KBM-7 (cell line): ENCODE measurements at regions not wholly inside any gene's neighbourhood (a gene's known extent, or its start where the extent isn't known, plus 50 kb on each side); places are given as distances from the start of the nearest gene placed in this dataset.

ENCODE experiments used
- DNase-seq: peaks from one replicate; pipeline ENCODE4 v3.0.0-alpha.2; 2015
- in situ Hi-C: fragments of 300-500 bp; cut with MboI; formaldehyde crosslinking; loops from 2 replicates; pipeline ENCODE4 v1.14.3; 2020; ENCODE audit warnings: low sequenced_read_pairs, low pct_unique_long_range_greater_than_20kb, mixed read lengths

- no peak for DNase-seq
- in situ Hi-C loops, result no loop called here
Observed at GRCh38 chr10:29068966-29069365, 219.9 kb upstream of the LYZL1 start.

DNA sequence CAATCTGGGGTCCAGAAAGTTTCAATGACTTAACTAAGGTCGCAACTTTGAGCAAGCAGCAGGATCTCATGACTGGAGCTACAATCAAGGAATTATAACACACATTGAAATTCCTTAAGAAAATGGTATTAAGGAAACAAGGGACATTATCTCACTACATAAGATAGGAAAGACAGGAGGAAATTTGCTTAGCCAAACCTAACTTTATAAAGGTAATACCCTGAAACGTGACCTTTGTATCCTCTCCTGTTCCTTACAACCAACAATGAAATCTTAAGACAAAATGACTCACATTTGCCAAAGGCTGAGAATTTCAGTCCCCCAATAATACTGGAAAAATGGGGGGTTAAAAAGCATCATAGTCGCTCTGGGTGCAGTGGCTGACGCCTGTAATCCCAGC, 218.9 kb upstream of the LYZL1 start:
- in situ Hi-C loops, result no loop called here
- DNase-seq, result no peak

GRCh38 chr10:29078919-29079318, 210.0 kb upstream of the LYZL1 start:
- DNase-seq, result no peak
- in situ Hi-C loops, result no loop called here

DNA sequence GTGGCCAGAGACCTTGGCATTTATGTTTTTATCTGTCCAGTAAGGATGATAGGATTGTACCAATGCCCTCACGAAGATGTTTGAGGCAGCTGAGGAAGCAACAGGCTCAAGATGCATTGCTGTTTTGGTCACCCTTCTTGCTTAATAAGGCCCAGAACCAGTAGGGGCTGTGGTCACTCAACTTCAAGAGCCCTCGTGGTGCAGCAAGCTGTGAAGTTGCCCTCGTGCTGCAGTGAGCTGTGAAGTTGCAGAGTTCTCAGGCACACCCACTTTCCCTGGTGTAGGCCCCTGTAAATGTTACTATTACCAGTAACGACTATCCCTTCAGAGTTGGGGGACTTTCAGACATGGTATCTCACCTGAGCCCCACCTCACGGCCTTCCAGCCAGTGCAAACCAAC, 207.6 kb upstream of the LYZL1 start:
- no peak for DNase-seq
- in situ Hi-C loops, result no loop called here

GRCh38 chr10:29081951-29082685, 206.8 kb upstream of the LYZL1 start:
- DNase-seq, result no peak
- in situ Hi-C loops, result no loop called here

DNA sequence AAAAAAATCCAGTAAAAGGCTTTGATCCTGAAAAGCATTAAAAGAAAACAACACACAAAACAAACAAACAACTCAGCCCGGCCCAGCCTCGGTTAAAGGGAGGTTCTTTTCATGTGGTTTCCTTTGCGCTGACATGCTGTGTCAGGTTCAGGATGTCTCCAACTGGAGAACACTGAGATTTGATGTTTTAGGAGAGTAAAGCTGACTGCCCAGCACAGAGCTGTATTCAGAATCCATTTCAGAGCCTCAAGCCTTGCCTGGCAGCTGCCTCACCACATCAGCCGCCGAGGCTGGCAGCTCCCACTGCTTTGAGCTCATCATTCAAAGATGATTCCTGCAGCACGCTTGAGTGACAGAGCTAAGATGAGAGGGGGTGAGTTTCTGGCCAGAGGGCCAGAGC, 205.8 kb upstream of the LYZL1 start:
- in situ Hi-C loops, result no loop called here
- DNase-seq, result no peak

DNA sequence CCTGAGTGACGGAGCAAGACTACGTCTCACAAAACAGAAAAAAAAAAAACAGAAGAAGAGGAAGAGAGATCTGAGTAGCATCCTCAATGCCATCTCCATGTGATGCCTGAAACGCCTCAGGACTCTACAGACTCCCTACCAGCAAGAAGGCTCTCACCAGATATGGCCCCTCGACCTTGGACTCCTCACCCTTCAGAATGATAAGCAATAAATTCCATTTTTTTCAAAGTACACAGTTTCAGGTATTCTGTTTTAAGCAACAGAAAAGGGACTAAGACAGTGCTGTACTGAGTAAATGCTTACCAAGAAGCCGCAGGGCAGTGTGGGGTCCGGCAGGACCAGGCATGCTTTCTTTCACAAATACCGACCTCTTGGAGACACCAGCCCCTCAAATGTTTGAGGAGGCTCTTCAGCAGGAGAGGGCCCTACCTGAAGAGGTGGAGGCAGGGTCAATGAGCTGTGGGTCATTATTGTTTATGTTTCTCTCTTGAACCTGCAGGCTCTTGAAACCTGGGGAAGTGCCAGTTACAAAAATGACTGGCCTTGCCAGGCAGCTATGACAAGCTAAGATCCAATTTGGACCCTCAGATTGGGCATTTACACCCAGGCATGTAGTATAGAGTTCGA, 204.1 kb upstream of the LYZL1 start:
- in situ Hi-C loops, result no loop called here
- DNase-seq, result no peak

DNA sequence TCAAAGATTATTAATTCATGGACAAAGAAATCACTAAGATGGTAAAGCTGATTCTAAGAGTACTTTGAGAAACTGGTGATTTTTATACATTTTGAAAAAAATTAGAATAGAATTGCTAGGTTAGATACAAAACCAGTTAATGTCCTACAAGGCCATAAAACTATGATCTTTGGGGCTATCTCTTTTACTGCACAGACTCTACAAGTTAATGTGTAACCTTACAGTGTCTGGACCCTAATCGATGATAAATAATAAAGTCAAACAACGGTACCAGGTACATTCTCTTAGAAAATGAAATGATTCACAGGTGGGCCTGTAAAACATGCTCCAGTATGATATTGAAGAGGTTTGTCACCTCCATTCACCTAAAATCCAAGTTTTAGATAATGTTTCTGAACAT, 199.8 kb upstream of the LYZL1 start:
- in situ Hi-C loops, result no loop called here
- DNase-seq, result no peak

- in situ Hi-C loops, result no loop called here
- DNase-seq, result no peak
Observed at GRCh38 chr10:29096303-29096824, 192.5 kb upstream of the LYZL1 start.

- no peak for DNase-seq
- in situ Hi-C loops, result no loop called here
Observed at GRCh38 chr10:29098423-29098822, 190.4 kb upstream of the LYZL1 start.

GRCh38 chr10:29099001-29099400, 189.9 kb upstream of the LYZL1 start:
- DNase-seq, result no peak
- in situ Hi-C loops, result no loop called here

GRCh38 chr10:29099415-29099814, 189.5 kb upstream of the LYZL1 start:
- in situ Hi-C loops, result no loop called here
- DNase-seq, result no peak

DNA sequence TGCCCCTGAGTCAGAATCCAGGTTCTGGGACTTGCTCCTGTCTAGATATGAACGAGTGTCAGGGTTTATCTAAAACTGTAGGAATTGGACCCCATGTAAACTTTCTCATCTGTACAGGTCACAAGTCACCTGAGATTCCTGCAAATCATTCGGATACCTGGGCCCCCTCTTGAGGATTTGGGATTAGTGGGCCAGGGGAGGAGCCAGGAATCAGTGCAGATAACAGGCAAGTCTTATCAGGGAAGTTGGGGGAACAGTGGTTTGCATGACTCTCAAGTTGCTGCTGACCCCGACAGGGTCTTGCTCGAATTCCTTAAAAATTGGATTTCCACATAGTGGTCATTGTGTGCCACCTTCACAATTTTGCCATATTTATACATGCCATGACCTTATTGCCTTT, 188.4 kb upstream of the LYZL1 start:
- in situ Hi-C loops, result no loop called here

DNA sequence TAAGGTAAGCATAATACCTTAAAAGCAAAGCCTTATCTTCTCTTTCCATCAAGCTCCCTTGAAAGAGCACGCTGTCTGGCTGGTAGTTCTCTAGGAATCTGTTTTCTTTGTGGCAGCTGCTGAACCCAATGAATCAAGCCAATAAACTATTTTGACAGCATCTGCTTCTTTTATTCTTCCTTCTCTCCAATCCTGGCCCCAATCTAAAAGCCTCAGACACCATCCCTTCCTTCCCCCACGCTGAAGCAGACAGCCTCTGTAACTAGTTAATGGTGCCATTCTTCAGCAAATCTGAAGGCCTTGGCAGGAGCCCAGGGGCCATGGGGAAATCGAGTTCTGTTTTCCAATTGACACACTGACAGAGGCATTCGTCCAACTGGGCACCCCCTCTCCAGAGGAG, 186.6 kb upstream of the LYZL1 start:
- in situ Hi-C loops, result no loop called here
- DNase-seq, result no peak

More for the DNA sequence above, 188.4 kb upstream of the LYZL1 start:
- DNase-seq, result no peak

- in situ Hi-C loops, result no loop called here
- DNase-seq, result no peak
Observed at GRCh38 chr10:29102636-29103035, 186.2 kb upstream of the LYZL1 start.

DNA sequence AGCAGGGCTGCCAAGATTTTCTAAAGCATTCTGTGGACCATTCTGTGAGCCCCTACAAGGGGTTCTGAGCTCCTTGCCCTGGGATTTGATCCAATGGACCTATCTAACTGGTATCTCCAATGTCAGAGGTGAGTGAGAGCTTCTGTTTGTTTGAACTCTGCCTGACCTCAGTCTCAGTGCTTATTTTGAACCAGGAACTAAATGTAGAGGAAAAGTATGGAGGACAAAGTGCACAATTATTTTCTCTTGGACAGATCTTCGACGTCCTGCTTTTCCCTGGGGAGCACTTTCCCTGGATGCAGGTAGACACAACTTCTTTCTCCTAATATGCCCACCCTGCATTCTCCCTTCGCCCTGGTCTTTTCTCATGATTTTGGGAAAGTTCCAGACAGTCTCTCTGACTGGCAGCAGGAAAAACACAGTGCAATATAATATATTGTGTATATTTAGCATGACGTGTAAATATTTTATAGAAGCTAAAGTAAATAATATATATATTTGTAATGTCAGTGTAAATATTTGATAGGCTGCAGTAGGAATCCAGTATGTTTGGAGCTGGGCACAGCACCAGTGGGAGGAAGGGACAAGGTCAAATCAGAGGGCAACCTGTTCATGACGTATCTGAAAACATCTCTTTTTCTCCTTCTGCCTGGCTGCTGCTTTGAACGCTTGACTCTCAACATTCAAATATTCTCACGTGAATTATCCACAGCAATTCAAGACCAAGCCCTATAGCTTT, 184.0 kb upstream of the LYZL1 start:
- in situ Hi-C loops, result no loop called here
- DNase-seq, result no peak

DNA sequence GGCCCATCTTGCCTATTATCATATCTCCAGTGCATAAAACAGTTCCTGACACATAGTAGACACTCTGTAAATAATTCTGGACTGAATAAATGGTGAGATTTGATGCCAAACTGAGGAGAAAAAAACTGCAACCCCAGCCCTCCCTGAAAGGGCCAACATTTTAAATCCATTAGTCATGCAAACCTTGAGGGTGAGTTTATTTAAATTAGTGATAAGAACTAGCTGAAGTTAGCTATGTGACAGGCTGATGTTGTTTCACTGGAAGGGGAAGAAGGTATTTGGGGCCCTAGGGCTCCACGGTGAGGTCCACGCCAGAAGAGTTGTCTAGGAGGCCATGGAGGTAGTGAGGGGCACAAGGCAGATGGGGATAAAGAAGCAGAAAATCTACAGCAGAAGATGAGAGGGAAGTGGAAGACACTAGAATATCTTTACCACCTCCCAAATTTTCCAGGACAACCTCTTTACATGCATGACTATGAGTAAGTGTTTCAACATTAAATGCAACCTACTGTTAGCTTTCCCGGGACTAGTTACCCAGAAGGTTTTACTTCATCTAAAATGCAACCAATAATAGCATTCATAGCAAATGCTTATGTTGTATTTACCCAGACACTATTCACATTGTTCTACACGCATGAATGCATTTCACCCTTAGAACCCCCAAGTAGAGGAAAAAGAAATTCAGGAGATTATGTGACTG, 183.2 kb upstream of the LYZL1 start:
- in situ Hi-C loops, result no loop called here
- no peak for DNase-seq

- DNase-seq, result no peak
- in situ Hi-C loops, result no loop called here
Observed at GRCh38 chr10:29106287-29106686, 182.6 kb upstream of the LYZL1 start.

GRCh38 chr10:29107866-29108498, 180.9 kb upstream of the LYZL1 start:
- in situ Hi-C loops, result no loop called here
- no peak for DNase-seq
